Fibroblast of peridontal ligament (primary cell): ENCODE measurements at regions not wholly inside any gene's neighbourhood (a gene's known extent, or its start where the extent isn't known, plus 50 kb on each side); places are given as distances from the start of the nearest gene placed in this dataset.

Experiments
- DNase-seq: peaks from one replicate; pipeline ENCODE4 v3.0.0-alpha.2; 2010; ENCODE audit errors: extremely low read depth

GRCh38 chr9:104448036-104448435 lies 56.0 kb upstream of the OR13F1 start:
- DNase-seq = no peak
